Spleen (tissue), 7 donors: ENCODE measurements at regions not wholly inside any gene's neighbourhood (a gene's known extent, or its start where the extent isn't known, plus 50 kb on each side); places are given as distances from the start of the nearest gene placed in this dataset.

Experiments used
- POLR2A ChIP-seq, 3 donors: fragments of 450-650 bp; IDR thresholded peaks; one replicate each; pipeline ENCODE4 v1.5.1; 2017; ENCODE audit warnings: antibody characterized with exemption in 3 of 3, mild to moderate bottlenecking in 1 of 3
- POLR2AphosphoS5 ChIP-seq, 3 donors: sonication (generic); formaldehyde crosslinking; IDR thresholded peaks; one replicate each; pipeline ENCODE4 v1.5.1; 2017; ENCODE audit warnings: antibody characterized with exemption in 3 of 3
- TF ChIP-seq, protein P1 (sequence below), 11 experiments: fragments of 200-600 bp in 7 of 11; fragments of 450-650 bp in 4 of 11; sonication (generic) in 4 of 11; IDR thresholded peaks in 8 of 11; conservative IDR thresholded peaks in 3 of 11; 1 replicate in 7 of 11; 2 replicates in 4 of 11; pipeline versions ENCODE4 v1.4.0 to v1.8.0; 2016 to 2021; ENCODE audit warnings: antibody characterized with exemption in 11 of 11, inconsistent platforms in 4 of 11, mild to moderate bottlenecking in 1 of 11
- donor health status: DM: no; HTN: no; CAD: no; lungs with moderate emphysema.
- donor health status: DM: no; HTN: no; CAD: no.
- donor health status: DM: no; HTN: no; CAD: no.

DNA sequence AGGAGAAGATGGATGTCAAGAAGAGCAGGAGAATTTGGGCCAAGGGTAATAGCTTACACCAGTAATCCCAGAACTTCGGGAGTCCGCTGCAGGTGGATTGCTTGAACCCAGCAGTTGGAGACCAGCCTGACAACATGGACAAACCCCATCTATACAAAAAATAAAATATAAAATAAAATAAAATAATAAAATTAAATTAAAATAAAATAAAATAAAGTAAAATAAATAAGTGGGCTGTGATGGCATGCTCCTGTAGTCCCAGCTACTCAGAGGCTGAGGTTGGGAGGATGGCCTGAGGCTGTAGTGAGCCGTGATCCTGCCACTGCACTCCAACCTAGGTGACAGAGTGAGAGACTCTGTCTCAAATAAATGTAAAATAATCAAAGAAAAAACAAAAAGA lies 1946.7 kb downstream of the MRPL39 start:
- TF ChIP-seq, protein P1, sequence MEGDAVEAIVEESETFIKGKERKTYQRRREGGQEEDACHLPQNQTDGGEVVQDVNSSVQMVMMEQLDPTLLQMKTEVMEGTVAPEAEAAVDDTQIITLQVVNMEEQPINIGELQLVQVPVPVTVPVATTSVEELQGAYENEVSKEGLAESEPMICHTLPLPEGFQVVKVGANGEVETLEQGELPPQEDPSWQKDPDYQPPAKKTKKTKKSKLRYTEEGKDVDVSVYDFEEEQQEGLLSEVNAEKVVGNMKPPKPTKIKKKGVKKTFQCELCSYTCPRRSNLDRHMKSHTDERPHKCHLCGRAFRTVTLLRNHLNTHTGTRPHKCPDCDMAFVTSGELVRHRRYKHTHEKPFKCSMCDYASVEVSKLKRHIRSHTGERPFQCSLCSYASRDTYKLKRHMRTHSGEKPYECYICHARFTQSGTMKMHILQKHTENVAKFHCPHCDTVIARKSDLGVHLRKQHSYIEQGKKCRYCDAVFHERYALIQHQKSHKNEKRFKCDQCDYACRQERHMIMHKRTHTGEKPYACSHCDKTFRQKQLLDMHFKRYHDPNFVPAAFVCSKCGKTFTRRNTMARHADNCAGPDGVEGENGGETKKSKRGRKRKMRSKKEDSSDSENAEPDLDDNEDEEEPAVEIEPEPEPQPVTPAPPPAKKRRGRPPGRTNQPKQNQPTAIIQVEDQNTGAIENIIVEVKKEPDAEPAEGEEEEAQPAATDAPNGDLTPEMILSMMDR (IDR thresholded peaks at IDR 0.05 in 8 of 11, conservative IDR thresholded peaks at IDR 0.05 in 3 of 11), result no peak
- no peak for TF ChIP-seq POLR2A (IDR thresholded peaks at IDR 0.05)
- TF ChIP-seq POLR2AphosphoS5 (IDR thresholded peaks at IDR 0.05), result no peak
